ENCODE measurements at regions not wholly inside any gene's neighbourhood (a gene's known extent, or its start where the extent isn't known, plus 50 kb on each side); places are given as distances from the start of the nearest gene placed in this dataset.

- no peak for DNase-seq
These were observed 289.7 kb downstream of the CDK5RAP2 start for GRCh38 chr9:120289990-120290975.

- no peak for DNase-seq
These were observed 290.9 kb downstream of the CDK5RAP2 start for GRCh38 chr9:120289098-120289497.

GRCh38 chr9:120286530-120286929 lies 293.4 kb downstream of the CDK5RAP2 start:
- no peak for DNase-seq

GRCh38 chr9:120284821-120285220 lies 295.1 kb downstream of the CDK5RAP2 start:
- no peak for DNase-seq

- DNase-seq, result no peak
These were observed 298.3 kb downstream of the CDK5RAP2 start for GRCh38 chr9:120281665-120282064.

GRCh38 chr9:120267929-120268328 lies 312.0 kb downstream of the CDK5RAP2 start:
- DNase-seq, result no peak

- DNase-seq, result no peak
These were observed 314.2 kb downstream of the CDK5RAP2 start for GRCh38 chr9:120265791-120266190.

- no peak for DNase-seq
These were observed 315.4 kb downstream of the CDK5RAP2 start for GRCh38 chr9:120264528-120264927.

GRCh38 chr9:120263836-120264235 lies 316.1 kb downstream of the CDK5RAP2 start:
- DNase-seq, result no peak

GRCh38 chr9:120261419-120261818 lies 318.5 kb downstream of the CDK5RAP2 start:
- no peak for DNase-seq

GRCh38 chr9:120259100-120259499 lies 320.9 kb downstream of the CDK5RAP2 start:
- no peak for DNase-seq

- no peak for DNase-seq
These were observed 321.9 kb downstream of the CDK5RAP2 start for GRCh38 chr9:120258096-120258495.

GRCh38 chr9:120257483-120257882 lies 322.5 kb downstream of the CDK5RAP2 start:
- DNase-seq, result no peak

- DNase-seq, result no peak
These were observed 323.8 kb downstream of the CDK5RAP2 start for GRCh38 chr9:120256146-120256545.

- DNase-seq, result no peak
These were observed 327.7 kb downstream of the CDK5RAP2 start for GRCh38 chr9:120252248-120252647.

- no peak for DNase-seq
These were observed 337.7 kb downstream of the CDK5RAP2 start for GRCh38 chr9:120242116-120242811.

- DNase-seq, result no peak
These were observed 343.4 kb downstream of the CDK5RAP2 start for GRCh38 chr9:120236596-120236995.

GRCh38 chr9:120235081-120235480 lies 344.9 kb downstream of the CDK5RAP2 start:
- no peak for DNase-seq

- DNase-seq, result no peak
These were observed 349.7 kb downstream of the CDK5RAP2 start for GRCh38 chr9:120230227-120230626.

GRCh38 chr9:120221844-120222243 lies 358.1 kb downstream of the CDK5RAP2 start:
- DNase-seq, result no peak

GRCh38 chr9:120214332-120214731 lies 365.6 kb downstream of the CDK5RAP2 start:
- no peak for DNase-seq

- DNase-seq, result no peak
These were observed 367.1 kb downstream of the CDK5RAP2 start for GRCh38 chr9:120212853-120213200.

- no peak for DNase-seq
These were observed 367.7 kb downstream of the CDK5RAP2 start for GRCh38 chr9:120212153-120212852.
